ENCODE measurements at regions not wholly inside any gene's neighbourhood (a gene's known extent, or its start where the extent isn't known, plus 50 kb on each side); places are given as distances from the start of the nearest gene placed in this dataset.
"Not testable (repeated sequence)": the region's sequence is repeated elsewhere in the genome, so short reads cannot be mapped to it uniquely, and the experiment has no call there.

GRCh38 chr10:129171812-129172211, 295.2 kb upstream of the MGMT start:
- DNase-seq (ENCODE audit: low read depth), result no peak

GRCh38 chr10:129174232-129175014, 292.6 kb upstream of the MGMT start:
- DNase-seq (ENCODE audit: low read depth), result no peak

- no peak for DNase-seq (ENCODE audit: low read depth)
Observed at GRCh38 chr10:129179245-129179971, 287.6 kb upstream of the MGMT start.

- no peak for DNase-seq (ENCODE audit: low read depth)
Observed at GRCh38 chr10:129179972-129180678, 286.9 kb upstream of the MGMT start.

GRCh38 chr10:129184196-129184595, 282.8 kb upstream of the MGMT start:
- DNase-seq (ENCODE audit: low read depth), result no peak

- no peak for DNase-seq (ENCODE audit: low read depth)
Observed at GRCh38 chr10:129187331-129187730, 279.7 kb upstream of the MGMT start.

- no peak for DNase-seq (ENCODE audit: low read depth)
Observed at GRCh38 chr10:129191797-129192196, 275.2 kb upstream of the MGMT start.

- DNase-seq (ENCODE audit: low read depth), result no peak
Observed at GRCh38 chr10:129192344-129193128, 274.5 kb upstream of the MGMT start.

- no peak for DNase-seq (ENCODE audit: low read depth)
Observed at GRCh38 chr10:129193148-129193547, 273.9 kb upstream of the MGMT start.

- no peak for DNase-seq (ENCODE audit: low read depth)
Observed at GRCh38 chr10:129194181-129194870, 272.7 kb upstream of the MGMT start.

GRCh38 chr10:129199826-129200225, 267.2 kb upstream of the MGMT start:
- DNase-seq (ENCODE audit: low read depth), result no peak

- DNase-seq (ENCODE audit: low read depth), result no peak
Observed at GRCh38 chr10:129203819-129204218, 263.2 kb upstream of the MGMT start.

GRCh38 chr10:129207297-129207696, 259.7 kb upstream of the MGMT start:
- DNase-seq (ENCODE audit: low read depth), result no peak

GRCh38 chr10:129210876-129211275, 256.2 kb upstream of the MGMT start:
- peak; percentile 59 for DNase-seq (ENCODE audit: low read depth)

GRCh38 chr10:129213256-129213655, 253.8 kb upstream of the MGMT start:
- no peak for DNase-seq (ENCODE audit: low read depth)

- not testable (repeated sequence) for DNase-seq (ENCODE audit: low read depth)
Observed at GRCh38 chr10:129213996-129214395, 253.0 kb upstream of the MGMT start.

GRCh38 chr10:129219364-129219763, 247.7 kb upstream of the MGMT start:
- no peak for DNase-seq (ENCODE audit: low read depth)

GRCh38 chr10:129222436-129222835, 244.6 kb upstream of the MGMT start:
- no peak for DNase-seq (ENCODE audit: low read depth)

- DNase-seq (ENCODE audit: low read depth), result no peak
Observed at GRCh38 chr10:129223363-129223762, 243.7 kb upstream of the MGMT start.

GRCh38 chr10:129224065-129224464, 243.0 kb upstream of the MGMT start:
- no peak for DNase-seq (ENCODE audit: low read depth)

GRCh38 chr10:129231821-129232220, 235.2 kb upstream of the MGMT start:
- no peak for DNase-seq (ENCODE audit: low read depth)
